OCI-LY1 (cell line): ENCODE measurements at regions not wholly inside any gene's neighbourhood (a gene's known extent, or its start where the extent isn't known, plus 50 kb on each side); places are given as distances from the start of the nearest gene placed in this dataset.

Experiments used
- EZH2 ChIP-seq: fragments of 200-600 bp; sonication (generic), shearing (Covaris generic); IDR thresholded peaks from 2 replicates; pipeline ENCODE4 v1.8.0; 2017; ENCODE audit warnings: borderline replicate concordance, mixed run types, mild to moderate bottlenecking, antibody characterized with exemption, low read length, moderate library complexity, mixed read lengths
- TF ChIP-seq, protein P1 (sequence below): fragments of 200-600 bp; sonication (generic), shearing (Covaris generic); IDR thresholded peaks from 2 replicates; pipeline ENCODE4 v1.5.1; 2017; ENCODE audit warnings: mild to moderate bottlenecking, antibody characterized with exemption, low read length, moderate library complexity, mixed read lengths

GRCh38 chr18:51429644-51430043, 232.2 kb upstream of the MEX3C start:
- no peak for TF ChIP-seq EZH2
- TF ChIP-seq, protein P1, sequence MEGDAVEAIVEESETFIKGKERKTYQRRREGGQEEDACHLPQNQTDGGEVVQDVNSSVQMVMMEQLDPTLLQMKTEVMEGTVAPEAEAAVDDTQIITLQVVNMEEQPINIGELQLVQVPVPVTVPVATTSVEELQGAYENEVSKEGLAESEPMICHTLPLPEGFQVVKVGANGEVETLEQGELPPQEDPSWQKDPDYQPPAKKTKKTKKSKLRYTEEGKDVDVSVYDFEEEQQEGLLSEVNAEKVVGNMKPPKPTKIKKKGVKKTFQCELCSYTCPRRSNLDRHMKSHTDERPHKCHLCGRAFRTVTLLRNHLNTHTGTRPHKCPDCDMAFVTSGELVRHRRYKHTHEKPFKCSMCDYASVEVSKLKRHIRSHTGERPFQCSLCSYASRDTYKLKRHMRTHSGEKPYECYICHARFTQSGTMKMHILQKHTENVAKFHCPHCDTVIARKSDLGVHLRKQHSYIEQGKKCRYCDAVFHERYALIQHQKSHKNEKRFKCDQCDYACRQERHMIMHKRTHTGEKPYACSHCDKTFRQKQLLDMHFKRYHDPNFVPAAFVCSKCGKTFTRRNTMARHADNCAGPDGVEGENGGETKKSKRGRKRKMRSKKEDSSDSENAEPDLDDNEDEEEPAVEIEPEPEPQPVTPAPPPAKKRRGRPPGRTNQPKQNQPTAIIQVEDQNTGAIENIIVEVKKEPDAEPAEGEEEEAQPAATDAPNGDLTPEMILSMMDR, result no peak
